Esophagus squamous epithelium (tissue), 5 donors: ENCODE measurements at regions not wholly inside any gene's neighbourhood (a gene's known extent, or its start where the extent isn't known, plus 50 kb on each side); places are given as distances from the start of the nearest gene placed in this dataset.

Experiments used
- DNase-seq: peaks from one replicate; lab custom pipeline; 2025; lab: John Stamatoyannopoulos, UW
- H3K27ac ChIP-seq, 4 donors: fragments of 200-600 bp; sonication (generic); one replicate each; pipeline ENCODE4 v1.5.1; 2016 to 2019; ENCODE audit warnings: mild to moderate bottlenecking in 1 of 4
- H3K27me3 ChIP-seq, 4 donors: fragments of 200-600 bp; sonication (generic); 1 replicate in 3 of 4; 2 replicates in 1 of 4; pipeline versions ENCODE4 v1.5.1 to v1.6.0; 2017 to 2021; ENCODE audit warnings: antibody characterized with exemption in 1 of 4
- H3K36me3 ChIP-seq, 3 donors: fragments of 200-600 bp; sonication (generic); one replicate each; pipeline ENCODE4 v1.5.1; 2016 to 2019
- H3K4me1 ChIP-seq, 3 donors: fragments of 200-600 bp; sonication (generic); one replicate each; pipeline ENCODE4 v1.5.1; 2017 to 2019
- H3K4me3 ChIP-seq, 4 donors: fragments of 200-600 bp; sonication (generic); 1 replicate in 3 of 4; 2 replicates in 1 of 4; pipeline ENCODE4 v1.5.1; 2016 to 2019; ENCODE audit warnings: mild to moderate bottlenecking in 2 of 4, moderate library complexity in 1 of 4
- H3K9me3 ChIP-seq, 3 donors: fragments of 200-600 bp; sonication (generic); one replicate each; pipeline ENCODE4 v1.5.1; 2016 to 2019
- POLR2A ChIP-seq, 4 donors: fragments of 450-650 bp; IDR thresholded peaks; one replicate each; pipeline ENCODE4 v1.6.1; 2017; ENCODE audit warnings: antibody characterized with exemption in 4 of 4, mild to moderate bottlenecking in 4 of 4, moderate library complexity in 3 of 4
- WGBS, 2 donors: methylation state at CpG; one replicate each; pipeline ENCODE4 v1.1.5; 2018; 5-methylcytosine and 5-hydroxymethylcytosine counted together
- intact Hi-C: fragments of 100-400 bp; cut with DNase I; formaldehyde crosslinking; loops from one replicate; pipeline ENCODE4 v1.15.0; 2022
- TF ChIP-seq, protein P1 (sequence below), 6 experiments: fragments of 450-650 bp in 4 of 6; fragments of 200-600 bp in 2 of 6; sonication (generic) in 2 of 6; IDR thresholded peaks; one replicate each; pipeline ENCODE4 v1.5.1; 2016 to 2019; ENCODE audit warnings: antibody characterized with exemption in 6 of 6, mild to moderate bottlenecking in 4 of 6, moderate library complexity in 4 of 6
- donor health status: DM: yes; HTN: yes; CAD: no.

DNA sequence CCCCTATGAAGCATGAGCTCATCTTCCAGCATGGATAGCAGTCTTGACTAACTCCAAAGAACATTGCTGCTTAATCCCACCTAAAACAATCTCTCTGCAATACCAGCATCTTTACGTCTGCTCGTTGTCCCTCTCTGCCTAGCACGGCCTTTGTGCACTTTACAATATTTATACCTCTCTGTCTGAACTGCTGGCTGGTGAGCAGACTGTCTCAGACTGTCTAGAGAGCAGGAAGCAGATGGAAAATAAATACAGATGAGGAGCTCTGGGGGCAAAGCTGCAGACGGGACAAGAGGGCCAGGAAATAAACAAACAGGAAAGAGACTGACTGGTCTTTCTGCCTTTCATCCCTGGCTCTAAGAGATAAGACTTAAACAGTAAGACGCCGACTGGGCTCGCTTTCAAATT lies 224.8 kb downstream of the ENC1 start:
- Histone ChIP-seq H3K9me3 (no peaks in the 10 kb centered on the region), H3K4me3 (no peak overlapping the region), H3K4me1 (no peaks in the 10 kb centered on the region), H3K27ac (no peak overlapping the region), H3K27me3 (no peaks in the 10 kb centered on the region), H3K36me3 (no peaks in the 10 kb centered on the region)
- no peak for DNase-seq
- WGBS, 2 donors: 38 to 54% methylated on average over 7 of the region's 7 CpGs
- no peak for TF ChIP-seq POLR2A (IDR thresholded peaks at IDR 0.05)
- TF ChIP-seq, protein P1, sequence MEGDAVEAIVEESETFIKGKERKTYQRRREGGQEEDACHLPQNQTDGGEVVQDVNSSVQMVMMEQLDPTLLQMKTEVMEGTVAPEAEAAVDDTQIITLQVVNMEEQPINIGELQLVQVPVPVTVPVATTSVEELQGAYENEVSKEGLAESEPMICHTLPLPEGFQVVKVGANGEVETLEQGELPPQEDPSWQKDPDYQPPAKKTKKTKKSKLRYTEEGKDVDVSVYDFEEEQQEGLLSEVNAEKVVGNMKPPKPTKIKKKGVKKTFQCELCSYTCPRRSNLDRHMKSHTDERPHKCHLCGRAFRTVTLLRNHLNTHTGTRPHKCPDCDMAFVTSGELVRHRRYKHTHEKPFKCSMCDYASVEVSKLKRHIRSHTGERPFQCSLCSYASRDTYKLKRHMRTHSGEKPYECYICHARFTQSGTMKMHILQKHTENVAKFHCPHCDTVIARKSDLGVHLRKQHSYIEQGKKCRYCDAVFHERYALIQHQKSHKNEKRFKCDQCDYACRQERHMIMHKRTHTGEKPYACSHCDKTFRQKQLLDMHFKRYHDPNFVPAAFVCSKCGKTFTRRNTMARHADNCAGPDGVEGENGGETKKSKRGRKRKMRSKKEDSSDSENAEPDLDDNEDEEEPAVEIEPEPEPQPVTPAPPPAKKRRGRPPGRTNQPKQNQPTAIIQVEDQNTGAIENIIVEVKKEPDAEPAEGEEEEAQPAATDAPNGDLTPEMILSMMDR (IDR thresholded peaks at IDR 0.05): no peak
- intact Hi-C loops: no loop called here

DNA sequence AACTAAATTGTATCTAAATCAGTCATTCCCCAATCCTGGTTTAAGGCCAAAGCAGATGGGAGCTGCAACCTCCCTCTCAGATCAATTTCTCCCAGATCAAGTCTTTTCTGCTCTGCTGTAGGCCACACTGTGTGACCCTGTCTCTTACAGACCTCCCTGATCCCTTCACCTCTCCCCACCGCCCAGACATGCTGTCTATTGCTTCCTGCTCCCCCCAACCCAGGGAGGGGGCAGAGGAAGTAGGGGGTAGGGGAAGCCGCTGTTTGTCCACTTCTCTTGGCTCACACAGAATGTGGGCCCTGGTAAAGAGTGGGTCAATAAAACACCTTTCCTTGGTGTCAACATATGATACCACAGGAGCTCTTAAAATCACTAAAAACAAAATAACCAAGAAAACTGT lies 226.3 kb downstream of the ENC1 start:
- Histone ChIP-seq H3K27ac (no peak overlapping the region), H3K4me1 (peaks cover 0 to 7% (median 0%) of the 10 kb centered on the region in 3 donors), H3K4me3 (no peak overlapping the region), H3K27me3 (no peaks in the 10 kb centered on the region), H3K36me3 (no peaks in the 10 kb centered on the region), H3K9me3 (no peaks in the 10 kb centered on the region)
- no peak for DNase-seq
- WGBS, 2 donors: 83% methylated on average over 2 of the region's 2 CpGs; no CpG with 5 or more reads in 1 of the 2 donors
- intact Hi-C loops: no loop called here
- TF ChIP-seq, protein P1 (IDR thresholded peaks at IDR 0.05): no peak
- no peak for TF ChIP-seq POLR2A (IDR thresholded peaks at IDR 0.05)

DNA sequence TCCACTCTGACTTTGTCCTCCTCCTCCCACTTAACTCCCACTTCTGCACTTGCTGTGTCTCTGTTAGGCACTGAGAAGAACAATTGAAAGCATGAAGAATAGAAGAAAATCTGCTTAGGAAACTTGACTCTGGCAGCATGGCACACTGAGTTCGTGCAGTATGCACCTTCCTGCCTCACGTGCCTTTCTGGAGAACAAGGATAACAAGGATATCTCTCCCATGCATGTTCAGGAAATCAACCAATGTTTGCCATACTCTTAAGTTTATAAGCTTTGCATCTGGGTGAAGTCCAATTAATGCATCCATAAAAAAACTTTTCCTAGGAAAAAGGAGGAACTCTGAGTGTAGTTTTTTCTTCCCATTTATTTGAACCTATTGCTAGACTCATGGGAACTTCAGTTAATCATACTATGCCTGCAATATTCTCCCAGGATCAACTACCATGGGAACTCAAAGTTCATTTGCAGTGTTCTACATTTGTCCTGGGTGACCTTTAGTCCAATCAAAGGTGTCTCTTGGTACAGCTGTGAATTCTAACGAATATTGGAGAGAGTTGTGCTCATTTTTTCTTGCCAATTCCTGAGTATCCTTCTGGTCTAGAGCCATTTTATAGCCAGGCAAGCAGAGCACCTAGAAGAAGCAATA lies 227.0 kb downstream of the ENC1 start:
- intact Hi-C loops: no loop called here
- no peaks in the 10 kb centered on the region for H3K27me3 ChIP-seq
- TF ChIP-seq, protein P1 (IDR thresholded peaks at IDR 0.05): no peak
- no peak for TF ChIP-seq POLR2A (IDR thresholded peaks at IDR 0.05)
- no peak overlapping the region for H3K4me3 ChIP-seq
- 63 to 68% methylated on average over 3 of the region's 3 CpGs for WGBS, 2 donors
- H3K4me1 ChIP-seq: peaks cover 0 to 11% (median 0%) of the 10 kb centered on the region in 3 donors
- H3K9me3 ChIP-seq: no peaks in the 10 kb centered on the region
- no peaks in the 10 kb centered on the region for H3K36me3 ChIP-seq
- no peak for DNase-seq
- H3K27ac ChIP-seq: no peak overlapping the region

DNA sequence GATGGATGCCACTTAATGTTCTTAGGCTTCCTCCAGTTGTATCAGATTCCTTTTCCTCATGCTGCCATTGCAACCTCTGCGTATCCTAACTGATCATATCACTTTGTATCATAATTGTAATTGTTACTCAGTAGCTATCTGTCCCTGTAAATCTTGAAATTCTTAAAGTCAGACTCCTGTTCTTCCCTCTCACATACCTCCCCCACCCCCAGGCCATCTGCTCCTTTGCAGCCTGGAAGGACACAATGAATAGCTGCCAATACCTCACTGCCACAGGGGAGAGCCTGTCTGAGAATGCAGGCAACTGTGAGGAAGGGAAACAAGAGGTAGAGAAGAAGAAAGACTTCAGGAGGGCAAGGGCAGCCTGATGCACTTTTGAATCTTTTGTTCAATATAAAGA lies 228.5 kb downstream of the ENC1 start:
- Histone ChIP-seq H3K9me3 (no peaks in the 10 kb centered on the region), H3K27me3 (no peaks in the 10 kb centered on the region), H3K4me3 (no peak overlapping the region), H3K36me3 (no peaks in the 10 kb centered on the region), H3K27ac (no peak overlapping the region), H3K4me1 (peaks cover 0 to 18% (median 0%) of the 10 kb centered on the region in 3 donors)
- intact Hi-C loops: no loop called here
- 0 to 50% methylated on average over 1 of the region's 1 CpG for WGBS, 2 donors
- DNase-seq: no peak
- no peak for TF ChIP-seq POLR2A (IDR thresholded peaks at IDR 0.05)
- TF ChIP-seq, protein P1 (IDR thresholded peaks at IDR 0.05): no peak

DNA sequence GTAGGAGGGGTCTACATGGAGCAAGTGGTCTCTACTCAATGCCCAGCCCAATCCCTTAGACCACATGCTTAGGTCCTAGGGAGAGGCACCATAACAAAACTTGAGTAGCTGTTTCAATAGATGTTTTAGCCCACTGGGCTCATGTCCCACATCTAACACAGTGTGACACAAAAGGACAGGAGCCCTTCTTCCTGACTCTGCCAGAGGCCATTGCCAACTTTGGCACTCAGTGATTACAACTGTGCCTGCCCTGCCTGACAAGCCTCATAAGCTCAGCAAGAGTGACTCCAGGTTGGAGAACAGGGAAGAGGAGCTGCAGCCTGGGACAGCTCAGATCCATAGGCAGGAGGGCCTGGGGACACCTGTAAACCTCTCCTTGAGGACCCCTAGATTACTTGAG lies 230.8 kb downstream of the ENC1 start:
- no peaks in the 10 kb centered on the region for H3K9me3 ChIP-seq
- intact Hi-C loops: no loop called here
- TF ChIP-seq, protein P1 (IDR thresholded peaks at IDR 0.05): no peak
- no peak for TF ChIP-seq POLR2A (IDR thresholded peaks at IDR 0.05)
- H3K4me3 ChIP-seq: no peak overlapping the region
- H3K36me3 ChIP-seq: no peaks in the 10 kb centered on the region
- H3K27ac ChIP-seq: no peak overlapping the region
- H3K27me3 ChIP-seq: no peaks in the 10 kb centered on the region
- H3K4me1 ChIP-seq: peaks cover 0 to 18% (median 0%) of the 10 kb centered on the region in 3 donors
- no peak for DNase-seq
